OCI-LY7 (cell line): ENCODE measurements at regions not wholly inside any gene's neighbourhood (a gene's known extent, or its start where the extent isn't known, plus 50 kb on each side); places are given as distances from the start of the nearest gene placed in this dataset.

Source experiments
- BruUV-seq: library from RNA; stranded (reverse); fragments of 400-500 nt; replicated peaks from 2 replicates; lab custom pipeline; 2021; lab: Mats Ljungman, UMichigan
- CTCF ChIA-PET: fragments of 300-600 bp; sonication (Branson Sonifier 250); formaldehyde crosslinking; loops from one replicate; lab custom pipeline; 2022; ENCODE audit warnings: antibody characterized with exemption; ENCODE audit not compliant: unreplicated experiment; lab: Charles Lee
- POLR2A ChIA-PET: fragments of 300-600 bp; sonication (Branson Sonifier 250); formaldehyde crosslinking; loops from one replicate; lab custom pipeline; 2022; ENCODE audit warnings: antibody characterized with exemption; lab: Charles Lee
- DNase-seq: peaks from one replicate; pipeline ENCODE4 v3.0.0-alpha.2; 2015; ENCODE audit warnings: low spot score
- H2AFZ ChIP-seq: fragments of 200-600 bp; sonication (generic), shearing (Covaris generic); 2 replicates; pipeline ENCODE4 v1.6.1; 2014; ENCODE audit warnings: mild to moderate bottlenecking, antibody characterized with exemption, low read length, moderate library complexity
- H3K27ac ChIP-seq: fragments of 200-600 bp; sonication (generic); 2 replicates; pipeline ENCODE4 v1.5.1; 2014; ENCODE audit warnings: mixed run types, low read depth, mild to moderate bottlenecking, moderate library complexity, low read length, inconsistent platforms; ENCODE audit not compliant: poor library complexity, severe bottlenecking
- H3K36me3 ChIP-seq: fragments of 200-600 bp; sonication (generic); 2 replicates; pipeline ENCODE4 v1.6.1; 2014; ENCODE audit warnings: mild to moderate bottlenecking, antibody characterized with exemption, low read length, moderate library complexity, mixed read lengths; ENCODE audit not compliant: insufficient read depth
- H3K4me1 ChIP-seq: fragments of 200-600 bp; sonication (generic); 2 replicates; pipeline ENCODE4 v1.5.1; 2014; ENCODE audit warnings: mild to moderate bottlenecking, low read length; ENCODE audit not compliant: insufficient read depth, poor library complexity, severe bottlenecking
- H3K4me2 ChIP-seq: fragments of 200-600 bp; sonication (generic); 2 replicates; pipeline ENCODE4 v1.6.1; 2014; ENCODE audit warnings: mild to moderate bottlenecking, low read length
- H3K4me3 ChIP-seq: fragments of 200-600 bp; sonication (generic); 2 replicates; pipeline ENCODE4 v1.5.1; 2014; ENCODE audit warnings: mild to moderate bottlenecking, low read depth, low read length; ENCODE audit not compliant: poor library complexity, severe bottlenecking
- H3K79me2 ChIP-seq: fragments of 200-600 bp; sonication (generic); 2 replicates; pipeline ENCODE4 v1.6.1; 2016; ENCODE audit warnings: low read depth, mild to moderate bottlenecking, low read length, moderate library complexity, mixed read lengths; ENCODE audit not compliant: insufficient read depth
- H3K9me2 ChIP-seq: fragments of 200-600 bp; sonication (generic); 2 replicates; pipeline ENCODE4 v1.6.1; 2016; ENCODE audit warnings: mild to moderate bottlenecking, low read length, mixed read lengths; ENCODE audit not compliant: insufficient read depth
- H3K9me3 ChIP-seq: fragments of 200-600 bp; sonication (generic); 2 replicates; pipeline ENCODE4 v1.6.1; 2014; ENCODE audit warnings: mild to moderate bottlenecking, mixed run types, low read length, mixed read lengths
- H4K20me1 ChIP-seq: fragments of 200-600 bp; sonication (generic); 2 replicates; pipeline ENCODE4 v1.6.1; 2014; ENCODE audit warnings: mild to moderate bottlenecking, antibody characterized with exemption, low read length, moderate library complexity, mixed read lengths; ENCODE audit not compliant: insufficient read depth
- CTCF ChIP-seq: fragments of 200-600 bp; sonication (generic); conservative IDR thresholded peaks from 2 replicates; pipeline ENCODE4 v1.5.1; 2014; ENCODE audit warnings: mild to moderate bottlenecking, antibody characterized with exemption, low read length, moderate library complexity, mixed read lengths
- EZH2phosphoT487 ChIP-seq: fragments of 200-600 bp; sonication (generic); IDR thresholded peaks from 2 replicates; pipeline ENCODE4 v1.6.1; 2018; ENCODE audit warnings: low read depth, borderline replicate concordance, mild to moderate bottlenecking, mixed run types, antibody characterized with exemption, low read length, moderate library complexity, mixed read lengths
- intact Hi-C: fragments of 100-400 bp; cut with micrococcal nuclease; formaldehyde crosslinking; loops from one replicate; pipeline ENCODE4 v1.10.0; 2022; ENCODE audit not compliant: unreplicated experiment

- Histone ChIP-seq H3K9me2 (no peaks in the 10 kb centered on the region), H3K27ac (no peak overlapping the region), H3K4me2 (no peak overlapping the region), H3K79me2 (no peaks in the 10 kb centered on the region), H3K4me3 (no peak overlapping the region), H2AFZ (no peak overlapping the region), H3K9me3 (no peaks in the 10 kb centered on the region), H4K20me1 (no peaks in the 10 kb centered on the region), H3K4me1 (no peaks in the 10 kb centered on the region), H3K36me3 (no peaks in the 10 kb centered on the region)
- ChIA-PET POLR2A (no interaction called here), CTCF (no interaction called here)
- intact Hi-C loops = no loop called here
- no peak for DNase-seq
- TF ChIP-seq EZH2phosphoT487 = no peak
- TF ChIP-seq CTCF = no peak
- no TSS peak for BruUV-seq
These were observed 742.4 kb downstream of the DCDC2C start for GRCh38 chr2:4445821-4446220.

- no TSS peak for BruUV-seq
- H3K4me2 ChIP-seq = no peak overlapping the region
- no peak for DNase-seq
- H3K36me3 ChIP-seq = no peaks in the 10 kb centered on the region
- H4K20me1 ChIP-seq = no peaks in the 10 kb centered on the region
- H3K79me2 ChIP-seq = no peaks in the 10 kb centered on the region
- H3K27ac ChIP-seq = no peak overlapping the region
- no peaks in the 10 kb centered on the region for H3K4me1 ChIP-seq
- no peak overlapping the region for H2AFZ ChIP-seq
- CTCF ChIA-PET = no interaction called here
- no peaks in the 10 kb centered on the region for H3K9me3 ChIP-seq
- no peaks in the 10 kb centered on the region for H3K9me2 ChIP-seq
- intact Hi-C loops = no loop called here
- POLR2A ChIA-PET = no interaction called here
- TF ChIP-seq EZH2phosphoT487 = no peak
- no peak overlapping the region for H3K4me3 ChIP-seq
These were observed 751.5 kb downstream of the DCDC2C start for GRCh38 chr2:4454907-4455306.

GRCh38 chr2:4455486-4456155 lies 752.2 kb downstream of the DCDC2C start:
- no peak overlapping the region for H3K4me2 ChIP-seq
- H4K20me1 ChIP-seq = no peaks in the 10 kb centered on the region
- BruUV-seq = no TSS peak
- intact Hi-C loops = no loop called here
- H3K36me3 ChIP-seq = no peaks in the 10 kb centered on the region
- H3K27ac ChIP-seq = no peak overlapping the region
- CTCF ChIA-PET = no interaction called here
- TF ChIP-seq CTCF (no peak), EZH2phosphoT487 (no peak)
- no peaks in the 10 kb centered on the region for H3K79me2 ChIP-seq
- H3K4me3 ChIP-seq = no peak overlapping the region
- no peak for DNase-seq
- H3K9me3 ChIP-seq = no peaks in the 10 kb centered on the region
- no peaks in the 10 kb centered on the region for H3K4me1 ChIP-seq
- no peak overlapping the region for H2AFZ ChIP-seq
- POLR2A ChIA-PET = no interaction called here
- H3K9me2 ChIP-seq = no peaks in the 10 kb centered on the region
